Upper lobe of left lung (tissue), 6 donors: ENCODE measurements at regions not wholly inside any gene's neighbourhood (a gene's known extent, or its start where the extent isn't known, plus 50 kb on each side); places are given as distances from the start of the nearest gene placed in this dataset.
A peak's percentile ranks its signal among the peaks of the same experiment; 100 is the strongest.

ENCODE experiments used
- ATAC-seq, 2 donors: fragments of 200-7000 bp; cut with Tn5 transposase; one replicate each; pipeline ENCODE4 v1.9.1; 2022; ENCODE audit warnings: mild to moderate bottlenecking in 2 of 2, moderate library complexity in 2 of 2; ENCODE audit not compliant: low FRiP score in 2 of 2
- DNase-seq, 2 donors: peaks; one replicate each; pipeline ENCODE4 v3.0.0-alpha.2; 2019 to 2020
- H3K27ac ChIP-seq, 4 donors: fragments of 200-600 bp; sonication (generic); one replicate each; pipeline ENCODE4 v1.5.1; 2016 to 2019
- H3K27me3 ChIP-seq, 4 donors: fragments of 200-600 bp; sonication (generic); one replicate each; pipeline ENCODE4 v1.5.1; 2017 to 2019
- H3K36me3 ChIP-seq, 4 donors: fragments of 200-600 bp; sonication (generic); one replicate each; pipeline ENCODE4 v1.5.1; 2016 to 2019
- H3K4me1 ChIP-seq, 4 donors: fragments of 200-600 bp; sonication (generic); one replicate each; pipeline ENCODE4 v1.5.1; 2018 to 2019
- H3K4me3 ChIP-seq, 4 donors: fragments of 200-600 bp; sonication (generic); one replicate each; pipeline ENCODE4 v1.5.1; 2017 to 2019; ENCODE audit warnings: mild to moderate bottlenecking in 2 of 4, moderate library complexity in 1 of 4
- H3K9me3 ChIP-seq, 4 donors: fragments of 200-600 bp; sonication (generic); one replicate each; pipeline ENCODE4 v1.5.1; 2018 to 2019
- CTCF ChIP-seq, 6 experiments: fragments of 450-650 bp in 4 of 6; fragments of 200-600 bp in 2 of 6; sonication (generic) in 2 of 6; IDR thresholded peaks; one replicate each; pipeline ENCODE4 v1.5.1; 2016 to 2019; ENCODE audit warnings: antibody characterized with exemption in 6 of 6
- EP300 ChIP-seq, 4 donors: sonication (generic); formaldehyde crosslinking; IDR thresholded peaks; one replicate each; pipeline ENCODE4 v1.5.1; 2017; ENCODE audit warnings: antibody characterized with exemption in 4 of 4, control low read depth in 2 of 4
- POLR2A ChIP-seq, 4 donors: fragments of 450-650 bp; IDR thresholded peaks; one replicate each; pipeline ENCODE4 v1.5.1; 2016 to 2017; ENCODE audit warnings: antibody characterized with exemption in 4 of 4, mild to moderate bottlenecking in 2 of 4
- POLR2AphosphoS5 ChIP-seq, 2 donors: sonication (generic); formaldehyde crosslinking; IDR thresholded peaks; one replicate each; pipeline ENCODE4 v1.5.1; 2017; ENCODE audit warnings: antibody characterized with exemption in 2 of 2
- WGBS, 2 donors: methylation state at CpG; one replicate each; pipeline ENCODE4 v1.1.5; 2017 to 2018; 5-methylcytosine and 5-hydroxymethylcytosine counted together
- donor health status: DM: no; HTN: no; CAD: no; lungs with moderate emphysema.
- donor health status: DM: no; HTN: yes; CAD: no; lungs with severe emphysema.

- TF ChIP-seq CTCF (IDR thresholded peaks at IDR 0.05): no peak
- TF ChIP-seq POLR2AphosphoS5 (IDR thresholded peaks at IDR 0.05): no peak
- no peak for TF ChIP-seq POLR2A (IDR thresholded peaks at IDR 0.05)
- no peak overlapping the region for H3K27ac ChIP-seq
- DNase-seq: no peak
- H3K4me1 ChIP-seq: no peaks in the 10 kb centered on the region
- ATAC-seq: no peak
- no peaks in the 10 kb centered on the region for H3K9me3 ChIP-seq
- H3K4me3 ChIP-seq: no peak overlapping the region
- H3K36me3 ChIP-seq: no peaks in the 10 kb centered on the region
- H3K27me3 ChIP-seq: no peaks in the 10 kb centered on the region
- 72% methylated on average over 1 of the region's 1 CpG for WGBS, 2 donors
Observed at GRCh38 chr12:90274407-90274806, 565.8 kb upstream of the ATP2B1 start.

GRCh38 chr12:90268574-90268973 is 559.9 kb upstream of the ATP2B1 start:
- H3K27me3 ChIP-seq: no peaks in the 10 kb centered on the region
- no peak for DNase-seq
- no peaks in the 10 kb centered on the region for H3K36me3 ChIP-seq
- no peaks in the 10 kb centered on the region for H3K4me1 ChIP-seq
- 49 to 54% methylated on average over 3 of the region's 3 CpGs for WGBS, 2 donors
- TF ChIP-seq POLR2A (IDR thresholded peaks at IDR 0.05): no peak
- no peak for TF ChIP-seq CTCF (IDR thresholded peaks at IDR 0.05)
- TF ChIP-seq EP300 (IDR thresholded peaks at IDR 0.05): no peak
- no peak for TF ChIP-seq POLR2AphosphoS5 (IDR thresholded peaks at IDR 0.05)
- no peak overlapping the region for H3K4me3 ChIP-seq
- H3K27ac ChIP-seq: no peak overlapping the region
- no peaks in the 10 kb centered on the region for H3K9me3 ChIP-seq
- no peak for ATAC-seq

- peak in 1 of 2 donors; percentile 55 for ATAC-seq
- H3K9me3 ChIP-seq: no peaks in the 10 kb centered on the region
- H3K27ac ChIP-seq: no peak overlapping the region
- no peak overlapping the region for H3K4me3 ChIP-seq
- no peaks in the 10 kb centered on the region for H3K27me3 ChIP-seq
- DNase-seq: no peak
- no peaks in the 10 kb centered on the region for H3K4me1 ChIP-seq
- TF ChIP-seq EP300 (IDR thresholded peaks at IDR 0.05) (no peak), CTCF (IDR thresholded peaks at IDR 0.05) (no peak), POLR2A (IDR thresholded peaks at IDR 0.05) (no peak), POLR2AphosphoS5 (IDR thresholded peaks at IDR 0.05) (no peak)
- H3K36me3 ChIP-seq: no peaks in the 10 kb centered on the region
Observed at GRCh38 chr12:90262251-90262650, 553.6 kb upstream of the ATP2B1 start.

GRCh38 chr12:90261283-90261682 is 552.6 kb upstream of the ATP2B1 start:
- Histone ChIP-seq H3K4me3 (no peak overlapping the region), H3K27me3 (no peaks in the 10 kb centered on the region), H3K4me1 (no peaks in the 10 kb centered on the region), H3K9me3 (no peaks in the 10 kb centered on the region), H3K27ac (no peak overlapping the region), H3K36me3 (no peaks in the 10 kb centered on the region)
- ATAC-seq (peak in 1 of 2 donors; percentile 19), DNase-seq (no peak)
- no peak for TF ChIP-seq POLR2AphosphoS5 (IDR thresholded peaks at IDR 0.05)
- no peak for TF ChIP-seq CTCF (IDR thresholded peaks at IDR 0.05)
- no peak for TF ChIP-seq EP300 (IDR thresholded peaks at IDR 0.05)
- TF ChIP-seq POLR2A (IDR thresholded peaks at IDR 0.05): no peak

GRCh38 chr12:90260136-90260535 is 551.5 kb upstream of the ATP2B1 start:
- no peaks in the 10 kb centered on the region for H3K36me3 ChIP-seq
- no peak for TF ChIP-seq CTCF (IDR thresholded peaks at IDR 0.05)
- no peak for TF ChIP-seq POLR2AphosphoS5 (IDR thresholded peaks at IDR 0.05)
- no peak for TF ChIP-seq POLR2A (IDR thresholded peaks at IDR 0.05)
- no peak for TF ChIP-seq EP300 (IDR thresholded peaks at IDR 0.05)
- ATAC-seq (no peak), DNase-seq (no peak)
- no peaks in the 10 kb centered on the region for H3K9me3 ChIP-seq
- H3K4me3 ChIP-seq: no peak overlapping the region
- no peaks in the 10 kb centered on the region for H3K4me1 ChIP-seq
- whole genome bisulfite sequencing, 2 donors: 67 to 82% methylated on average over 1 of the region's 1 CpG
- no peak overlapping the region for H3K27ac ChIP-seq
- H3K27me3 ChIP-seq: no peaks in the 10 kb centered on the region
